Ovary (tissue), 7 donors: ENCODE measurements at regions not wholly inside any gene's neighbourhood (a gene's known extent, or its start where the extent isn't known, plus 50 kb on each side); places are given as distances from the start of the nearest gene placed in this dataset.
"Not testable (repeated sequence)": the region's sequence is repeated elsewhere in the genome, so short reads cannot be mapped to it uniquely, and the experiment has no call there.

Experiments used
- DNase-seq, 5 donors: peaks; one replicate each; pipeline ENCODE4 v3.0.0-alpha.2; 2019 to 2020
- H3K27ac ChIP-seq, 2 donors: fragments of 200-600 bp; one replicate each; pipeline versions ENCODE4 v1.5.1 to v1.8.0; 2019 to 2022
- H3K27me3 ChIP-seq: fragments of 200-600 bp; one replicate; pipeline ENCODE4 v1.8.0; 2022
- H3K36me3 ChIP-seq: fragments of 200-600 bp; sonication (generic); one replicate; pipeline ENCODE4 v1.5.1; 2019
- H3K4me1 ChIP-seq: one replicate; pipeline ENCODE4 v1.8.1; 2013; ENCODE audit warnings: mild to moderate bottlenecking, moderate library complexity; ENCODE audit not compliant: insufficient read depth
- H3K4me3 ChIP-seq: fragments of 200-600 bp; sonication (generic); one replicate; pipeline ENCODE4 v1.5.1; 2017
- H3K9me3 ChIP-seq, 2 donors: fragments of 200-600 bp in 1 of 2; sonication (generic) in 1 of 2; one replicate each; pipeline versions ENCODE4 v1.5.1 to v1.8.1; 2013 to 2019; ENCODE audit warnings: mild to moderate bottlenecking in 1 of 2, moderate library complexity in 1 of 2
- CTCF ChIP-seq, 3 donors: fragments of 450-650 bp in 2 of 3; fragments of 200-600 bp in 1 of 3; IDR thresholded peaks; one replicate each; pipeline versions ENCODE4 v1.5.1 to v1.8.0; 2016 to 2022; ENCODE audit warnings: antibody characterized with exemption in 3 of 3, mild to moderate bottlenecking in 1 of 3
- EP300 ChIP-seq: sonication (generic); formaldehyde crosslinking; IDR thresholded peaks from one replicate; pipeline ENCODE4 v1.6.1; 2017; ENCODE audit warnings: antibody characterized with exemption
- POLR2A ChIP-seq: fragments of 450-650 bp; IDR thresholded peaks from one replicate; pipeline ENCODE4 v1.6.1; 2017; ENCODE audit warnings: antibody characterized with exemption, mild to moderate bottlenecking, moderate library complexity
- WGBS, 3 donors: extraction: QIAGEN DNeasy Blood & Tissue Kit in 1 of 3; methylation state at CpG; one replicate each; pipeline versions ENCODE4 v1.1.5 to v1.1.7; 2013 to 2017; 5-methylcytosine and 5-hydroxymethylcytosine counted together
- intact Hi-C, 4 donors: fragments of 100-400 bp; cut with DNase I; formaldehyde crosslinking; loops; one replicate each; pipeline versions ENCODE4 v1.11.0 to v1.15.1; 2022 to 2023
- donor health status: DM: no; HTN: no; CAD: no; lungs with moderate emphysema.
- donor health status: DM: no; HTN: no; CAD: no.
- donor health status: Bipolar disorder and iron deficiency.
- donor health status: DM: no; HTN: no; CAD: no.
- donor health status: DM: yes; HTN: yes; CAD: no.

GRCh38 chr4:54588404-54588803, 69.4 kb upstream of the KIT start:
- no peaks in the 10 kb centered on the region for H3K27me3 ChIP-seq
- H3K4me3 ChIP-seq = no peak overlapping the region
- 89 to 93% (median 90%) methylated on average over 4 of the region's 4 CpGs for WGBS, 3 donors
- no peaks in the 10 kb centered on the region for H3K36me3 ChIP-seq
- intact Hi-C loops = no loop called here
- H3K27ac ChIP-seq = no peak overlapping the region
- DNase-seq = no peak
- no peaks in the 10 kb centered on the region for H3K4me1 ChIP-seq
- TF ChIP-seq POLR2A (no peak), CTCF (IDR thresholded peaks at IDR 0.05) (no peak), EP300 (no peak)
- no peaks in the 10 kb centered on the region for H3K9me3 ChIP-seq

- Histone ChIP-seq H3K4me3 (no peak overlapping the region), H3K9me3 (no peaks in the 10 kb centered on the region), H3K27ac (no peak overlapping the region), H3K27me3 (no peaks in the 10 kb centered on the region), H3K4me1 (no peaks in the 10 kb centered on the region), H3K36me3 (no peaks in the 10 kb centered on the region)
- DNase-seq = no peak
- 90 to 96% (median 96%) methylated on average over 2 of the region's 2 CpGs for WGBS, 3 donors
- TF ChIP-seq EP300 = no peak
- no peak for TF ChIP-seq POLR2A
- TF ChIP-seq CTCF (IDR thresholded peaks at IDR 0.05) = no peak
- intact Hi-C loops = no loop called here
Measured at GRCh38 chr4:54589586-54589985, 68.2 kb upstream of the KIT start.

- no peak overlapping the region for H3K4me3 ChIP-seq
- H3K27ac ChIP-seq = no peak overlapping the region
- TF ChIP-seq CTCF (IDR thresholded peaks at IDR 0.05) = no peak
- no peak for TF ChIP-seq POLR2A
- TF ChIP-seq EP300 = no peak
- H3K27me3 ChIP-seq = no peaks in the 10 kb centered on the region
- H3K36me3 ChIP-seq = no peaks in the 10 kb centered on the region
- DNase-seq = no peak
- no peaks in the 10 kb centered on the region for H3K4me1 ChIP-seq
- intact Hi-C loops = no loop called here
- 74 to 80% (median 79%) methylated on average over 2 of the region's 2 CpGs for WGBS, 3 donors
- H3K9me3 ChIP-seq = no peaks in the 10 kb centered on the region
Measured at GRCh38 chr4:54593795-54594322, 63.9 kb upstream of the KIT start.

GRCh38 chr4:54596201-54596600, 61.6 kb upstream of the KIT start:
- 85 to 94% (median 90%) methylated on average over 1 of the region's 1 CpG for WGBS, 3 donors

GRCh38 chr4:54597678-54598077, 60.1 kb upstream of the KIT start:
- H3K4me1 ChIP-seq, DNase-seq, H3K36me3 ChIP-seq, intact Hi-C loops, H3K4me3 ChIP-seq, H3K27me3 ChIP-seq, H3K27ac ChIP-seq, H3K9me3 ChIP-seq: not testable (repeated sequence)
- WGBS, 3 donors = 87 to 93% (median 88%) methylated on average over 6 of the region's 6 CpGs

More at GRCh38 chr4:54596201-54596600, 61.6 kb upstream of the KIT start:
- H3K27me3 ChIP-seq = no peaks in the 10 kb centered on the region
- intact Hi-C loops = no loop called here
- H3K4me3 ChIP-seq = no peak overlapping the region
- TF ChIP-seq CTCF (IDR thresholded peaks at IDR 0.05) (no peak), EP300 (no peak), POLR2A (no peak)
- no peaks in the 10 kb centered on the region for H3K36me3 ChIP-seq
- DNase-seq = no peak
- H3K27ac ChIP-seq = no peak overlapping the region
- H3K4me1 ChIP-seq = no peaks in the 10 kb centered on the region
- no peaks in the 10 kb centered on the region for H3K9me3 ChIP-seq

- DNase-seq, intact Hi-C loops: not testable (repeated sequence)
- WGBS, 3 donors = 87 to 96% (median 96%) methylated on average over 4 of the region's 4 CpGs
Measured at GRCh38 chr4:54602175-54602574, 55.6 kb upstream of the KIT start.

More at GRCh38 chr4:54602175-54602574, 55.6 kb upstream of the KIT start:
- H3K27me3 ChIP-seq, H3K4me3 ChIP-seq, H3K4me1 ChIP-seq, H3K36me3 ChIP-seq, H3K9me3 ChIP-seq, H3K27ac ChIP-seq: not testable (repeated sequence)
